ENCODE measurements at regions not wholly inside any gene's neighbourhood (a gene's known extent, or its start where the extent isn't known, plus 50 kb on each side); places are given as distances from the start of the nearest gene placed in this dataset.

DNA sequence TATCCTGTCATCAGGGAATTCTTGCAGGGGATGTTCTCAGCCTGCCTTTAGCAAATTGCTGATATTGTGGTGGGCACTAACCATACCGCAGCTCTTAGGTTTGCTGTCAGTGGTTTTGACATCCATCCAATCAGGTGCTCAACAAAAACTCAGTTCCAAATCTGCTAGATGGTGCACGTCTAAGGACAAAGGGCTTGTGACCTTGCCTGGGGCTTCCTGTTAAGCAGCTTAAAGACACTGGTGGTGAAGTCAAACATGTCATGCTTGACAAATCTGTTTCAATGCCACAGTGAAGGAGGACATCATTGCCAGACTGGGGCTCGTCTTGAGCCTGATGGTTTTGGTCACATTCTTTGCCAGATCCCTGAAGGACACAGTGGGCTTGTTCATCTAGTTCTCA is 179.8 kb upstream of the NOX3 start:
- TF ChIP-seq, protein P1, sequence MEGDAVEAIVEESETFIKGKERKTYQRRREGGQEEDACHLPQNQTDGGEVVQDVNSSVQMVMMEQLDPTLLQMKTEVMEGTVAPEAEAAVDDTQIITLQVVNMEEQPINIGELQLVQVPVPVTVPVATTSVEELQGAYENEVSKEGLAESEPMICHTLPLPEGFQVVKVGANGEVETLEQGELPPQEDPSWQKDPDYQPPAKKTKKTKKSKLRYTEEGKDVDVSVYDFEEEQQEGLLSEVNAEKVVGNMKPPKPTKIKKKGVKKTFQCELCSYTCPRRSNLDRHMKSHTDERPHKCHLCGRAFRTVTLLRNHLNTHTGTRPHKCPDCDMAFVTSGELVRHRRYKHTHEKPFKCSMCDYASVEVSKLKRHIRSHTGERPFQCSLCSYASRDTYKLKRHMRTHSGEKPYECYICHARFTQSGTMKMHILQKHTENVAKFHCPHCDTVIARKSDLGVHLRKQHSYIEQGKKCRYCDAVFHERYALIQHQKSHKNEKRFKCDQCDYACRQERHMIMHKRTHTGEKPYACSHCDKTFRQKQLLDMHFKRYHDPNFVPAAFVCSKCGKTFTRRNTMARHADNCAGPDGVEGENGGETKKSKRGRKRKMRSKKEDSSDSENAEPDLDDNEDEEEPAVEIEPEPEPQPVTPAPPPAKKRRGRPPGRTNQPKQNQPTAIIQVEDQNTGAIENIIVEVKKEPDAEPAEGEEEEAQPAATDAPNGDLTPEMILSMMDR (IDR thresholded peaks at IDR 0.05; ENCODE audit: low read depth, low read length), result no peak
- TF ChIP-seq EZH2phosphoT487 (IDR thresholded peaks at IDR 0.05; ENCODE audit: low read depth), result no peak
